ENCODE measurements at regions not wholly inside any gene's neighbourhood (a gene's known extent, or its start where the extent isn't known, plus 50 kb on each side); places are given as distances from the start of the nearest gene placed in this dataset.
"Not testable (repeated sequence)": the region's sequence is repeated elsewhere in the genome, so short reads cannot be mapped to it uniquely, and the experiment has no call there.

DNA sequence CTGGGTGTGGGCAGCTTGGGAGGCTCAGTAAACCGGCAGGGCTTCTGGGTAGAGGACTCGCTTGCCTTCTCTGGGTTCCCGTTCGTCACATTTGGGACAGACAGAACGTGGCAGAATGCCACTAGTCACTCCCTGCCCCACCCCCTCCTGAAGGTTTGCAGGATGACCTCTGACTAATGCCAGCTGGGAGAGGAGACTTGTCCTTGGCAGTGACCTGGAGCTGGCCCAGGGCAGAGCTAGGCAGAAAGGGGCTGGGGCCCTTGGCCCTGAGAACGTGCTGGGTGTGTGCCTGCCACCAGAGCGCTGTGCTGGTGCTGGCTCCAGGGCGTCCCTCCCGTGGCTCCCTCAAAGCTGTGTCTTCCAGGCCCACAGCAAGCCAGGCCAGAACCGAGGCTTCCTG lies 197.8 kb upstream of the TP53TG3 start:
- intact Hi-C loops (cut with micrococcal nuclease); H3K4me3 ChIP-seq (ENCODE audit: low read length in 2 of 2); H3K27ac Mint-ChIP-seq; H3K27ac ChIP-seq (ENCODE audit: low read depth, low read length); H3K27me3 Mint-ChIP-seq; H3K4me1 ChIP-seq (ENCODE audit: insufficient read depth, low read length); H3K9me3 Mint-ChIP-seq; H3K4me3 Mint-ChIP-seq; H3K4me1 Mint-ChIP-seq; CTCF ChIA-PET (ENCODE audit: partially characterized antibody); H3K36me3 ChIP-seq (ENCODE audit: insufficient read depth, low read length); H3K9me3 ChIP-seq (ENCODE audit: control insufficient read depth in 1 of 2, low read length in 2 of 2); H3K27me3 ChIP-seq (ENCODE audit: insufficient read depth, low read length); H3K36me3 Mint-ChIP-seq; POLR2A ChIA-PET (ENCODE audit: partially characterized antibody); DNase-seq: not testable (repeated sequence)

DNA sequence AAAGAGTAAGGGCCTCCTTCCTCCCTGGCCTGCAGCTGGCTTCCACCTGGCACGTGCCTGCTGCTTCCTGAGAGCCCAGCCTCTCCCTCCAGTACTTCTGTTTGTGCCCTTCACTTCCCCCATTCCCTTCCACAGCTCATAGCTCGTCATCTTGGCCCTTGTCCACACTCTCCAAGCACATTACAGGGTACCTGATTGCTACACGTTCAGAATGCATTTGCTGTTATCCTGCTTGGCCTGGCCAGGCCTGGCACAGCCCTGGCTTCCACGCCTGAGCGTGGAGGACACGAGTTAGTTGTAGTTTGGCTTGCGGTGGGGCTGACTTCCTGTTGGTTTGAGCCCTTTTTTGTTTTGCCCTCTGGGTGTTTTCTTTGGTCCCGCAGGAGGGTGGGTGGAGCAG lies 197.2 kb upstream of the TP53TG3 start:
- H3K9me3 ChIP-seq (ENCODE audit: control insufficient read depth in 1 of 2, low read length in 2 of 2); H3K27me3 ChIP-seq (ENCODE audit: insufficient read depth, low read length); intact Hi-C loops (cut with micrococcal nuclease); H3K27ac Mint-ChIP-seq; DNase-seq; H3K4me1 Mint-ChIP-seq; H3K27ac ChIP-seq (ENCODE audit: low read depth, low read length); CTCF ChIA-PET (ENCODE audit: partially characterized antibody); H3K4me3 ChIP-seq (ENCODE audit: low read length in 2 of 2); H3K36me3 Mint-ChIP-seq; POLR2A ChIA-PET (ENCODE audit: partially characterized antibody); H3K9me3 Mint-ChIP-seq; H3K36me3 ChIP-seq (ENCODE audit: insufficient read depth, low read length); H3K27me3 Mint-ChIP-seq; H3K4me3 Mint-ChIP-seq; H3K4me1 ChIP-seq (ENCODE audit: insufficient read depth, low read length): not testable (repeated sequence)

DNA sequence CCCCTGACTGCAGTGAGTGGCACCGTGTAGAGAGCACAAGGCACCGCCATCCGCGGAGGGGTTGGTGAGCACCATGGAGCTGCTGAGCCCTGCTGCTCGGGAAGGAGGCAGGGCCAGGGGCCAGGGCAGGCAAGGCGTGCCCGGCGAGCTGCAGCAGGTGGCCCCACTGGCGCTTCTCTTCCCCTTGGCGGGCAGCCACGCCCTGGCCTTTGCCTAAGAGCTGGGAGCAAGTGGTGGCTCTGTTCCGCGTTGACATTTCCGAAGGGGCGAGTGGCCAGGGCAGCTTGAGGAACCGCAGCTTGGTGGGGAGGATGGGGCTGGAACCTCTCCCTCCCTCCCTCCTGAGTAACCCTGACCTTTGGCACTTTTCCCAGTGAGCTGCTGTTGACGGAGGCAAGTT lies 194.7 kb upstream of the TP53TG3 start:
- CTCF ChIA-PET (ENCODE audit: partially characterized antibody); H3K4me3 ChIP-seq (ENCODE audit: low read length in 2 of 2); DNase-seq; H3K27ac Mint-ChIP-seq; H3K9me3 Mint-ChIP-seq; H3K9me3 ChIP-seq (ENCODE audit: control insufficient read depth in 1 of 2, low read length in 2 of 2); H3K4me1 ChIP-seq (ENCODE audit: insufficient read depth, low read length); H3K4me3 Mint-ChIP-seq; intact Hi-C loops (cut with micrococcal nuclease); POLR2A ChIA-PET (ENCODE audit: partially characterized antibody); H3K36me3 Mint-ChIP-seq; H3K27me3 ChIP-seq (ENCODE audit: insufficient read depth, low read length); H3K27me3 Mint-ChIP-seq; H3K36me3 ChIP-seq (ENCODE audit: insufficient read depth, low read length); H3K27ac ChIP-seq (ENCODE audit: low read depth, low read length); H3K4me1 Mint-ChIP-seq: not testable (repeated sequence)

DNA sequence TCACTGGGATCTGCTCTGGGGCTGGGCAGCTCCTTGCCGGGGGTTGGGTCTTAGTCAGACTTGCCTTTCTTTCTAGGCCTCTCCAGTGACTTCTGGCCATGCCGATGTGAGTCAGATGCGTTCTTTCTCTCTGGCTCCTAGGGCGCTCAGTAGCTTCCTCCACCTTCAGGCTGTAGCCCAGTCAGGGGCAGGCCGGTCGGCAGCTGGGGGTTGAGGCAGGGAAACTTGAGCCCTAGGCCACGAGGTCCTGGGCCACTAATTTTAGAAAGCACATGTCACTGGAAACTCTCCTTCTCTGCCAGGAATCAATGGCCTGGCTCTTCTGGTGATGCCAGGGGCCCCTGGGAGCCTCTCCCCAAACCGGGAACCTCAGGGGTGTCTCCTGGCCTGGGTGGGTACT lies 192.4 kb upstream of the TP53TG3 start:
- H3K27ac Mint-ChIP-seq; H3K9me3 ChIP-seq (ENCODE audit: control insufficient read depth in 1 of 2, low read length in 2 of 2); H3K36me3 Mint-ChIP-seq; H3K4me1 Mint-ChIP-seq; H3K27me3 ChIP-seq (ENCODE audit: insufficient read depth, low read length); H3K9me3 Mint-ChIP-seq; POLR2A ChIA-PET (ENCODE audit: partially characterized antibody); DNase-seq; H3K4me3 ChIP-seq (ENCODE audit: low read length in 2 of 2); H3K27ac ChIP-seq (ENCODE audit: low read depth, low read length); CTCF ChIA-PET (ENCODE audit: partially characterized antibody); H3K4me3 Mint-ChIP-seq; H3K36me3 ChIP-seq (ENCODE audit: insufficient read depth, low read length); H3K27me3 Mint-ChIP-seq; intact Hi-C loops (cut with micrococcal nuclease); H3K4me1 ChIP-seq (ENCODE audit: insufficient read depth, low read length): not testable (repeated sequence)

DNA sequence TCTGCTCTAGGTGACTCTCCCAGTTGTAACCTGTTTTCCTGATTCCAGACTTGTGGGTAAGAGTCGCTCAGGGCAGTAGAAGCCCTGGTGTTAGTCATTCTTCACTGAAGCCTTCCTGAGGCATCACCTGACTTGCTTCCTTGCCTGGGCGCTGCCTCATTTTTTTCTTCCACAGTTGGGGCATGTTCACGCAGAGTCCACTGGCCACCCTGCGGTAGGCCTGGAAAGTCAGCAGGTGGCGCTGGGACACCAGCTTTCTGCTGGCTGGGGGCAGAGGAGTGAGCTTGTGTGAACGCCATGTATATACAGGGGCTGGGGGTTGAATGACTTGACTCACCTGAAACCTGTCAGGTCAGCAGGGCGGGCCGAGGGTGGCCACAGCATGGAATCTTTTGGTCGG lies 189.3 kb upstream of the TP53TG3 start:
- H3K36me3 Mint-ChIP-seq; H3K4me3 Mint-ChIP-seq; H3K27me3 Mint-ChIP-seq; H3K27me3 ChIP-seq (ENCODE audit: insufficient read depth, low read length); DNase-seq; H3K27ac Mint-ChIP-seq; POLR2A ChIA-PET (ENCODE audit: partially characterized antibody); H3K4me1 ChIP-seq (ENCODE audit: insufficient read depth, low read length); H3K9me3 ChIP-seq (ENCODE audit: control insufficient read depth in 1 of 2, low read length in 2 of 2); H3K36me3 ChIP-seq (ENCODE audit: insufficient read depth, low read length); H3K27ac ChIP-seq (ENCODE audit: low read depth, low read length); H3K4me1 Mint-ChIP-seq; intact Hi-C loops (cut with micrococcal nuclease); CTCF ChIA-PET (ENCODE audit: partially characterized antibody); H3K4me3 ChIP-seq (ENCODE audit: low read length in 2 of 2); H3K9me3 Mint-ChIP-seq: not testable (repeated sequence)

DNA sequence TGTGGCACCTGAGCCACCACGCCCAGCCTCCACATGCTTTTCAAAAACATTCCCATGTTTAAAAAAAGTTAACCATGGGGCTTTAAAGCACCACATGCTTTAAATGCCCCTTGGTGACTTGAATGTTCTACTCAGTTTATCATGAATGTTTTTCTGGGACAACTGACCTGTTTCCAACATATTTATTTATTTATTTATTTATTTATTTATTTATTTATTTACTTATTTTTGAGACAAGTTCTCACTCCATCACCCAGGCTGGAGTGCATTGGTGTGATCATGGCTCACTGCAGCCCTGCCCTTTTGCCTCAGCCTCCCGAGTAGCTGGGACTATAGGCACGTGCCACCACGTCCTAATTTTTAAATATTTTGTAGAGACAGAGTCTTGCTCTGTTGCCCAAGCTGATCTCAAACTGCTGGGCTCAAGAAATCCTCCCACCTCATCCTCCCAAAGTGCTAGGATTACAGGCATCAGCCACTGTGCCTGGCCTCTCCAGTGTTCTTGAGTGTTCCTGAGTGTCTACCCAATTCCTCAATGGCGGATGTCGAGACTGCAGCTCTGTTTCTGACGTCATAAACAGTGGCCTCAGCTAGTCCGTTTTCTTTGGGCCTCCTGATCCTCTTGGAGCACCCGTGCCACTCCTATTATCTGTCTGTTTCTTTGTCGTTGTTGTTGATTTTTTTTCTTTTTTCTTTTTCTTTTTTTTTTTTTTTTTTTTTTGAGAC lies 185.7 kb upstream of the TP53TG3 start:
- H3K36me3 Mint-ChIP-seq; DNase-seq; H3K27ac ChIP-seq (ENCODE audit: low read depth, low read length); H3K9me3 Mint-ChIP-seq; CTCF ChIA-PET (ENCODE audit: partially characterized antibody); H3K4me1 ChIP-seq (ENCODE audit: insufficient read depth, low read length); H3K4me3 ChIP-seq (ENCODE audit: low read length in 2 of 2); H3K9me3 ChIP-seq (ENCODE audit: control insufficient read depth in 1 of 2, low read length in 2 of 2); H3K4me3 Mint-ChIP-seq; POLR2A ChIA-PET (ENCODE audit: partially characterized antibody); H3K27me3 Mint-ChIP-seq; H3K27me3 ChIP-seq (ENCODE audit: insufficient read depth, low read length); H3K36me3 ChIP-seq (ENCODE audit: insufficient read depth, low read length); intact Hi-C loops (cut with micrococcal nuclease); H3K27ac Mint-ChIP-seq; H3K4me1 Mint-ChIP-seq: not testable (repeated sequence)

DNA sequence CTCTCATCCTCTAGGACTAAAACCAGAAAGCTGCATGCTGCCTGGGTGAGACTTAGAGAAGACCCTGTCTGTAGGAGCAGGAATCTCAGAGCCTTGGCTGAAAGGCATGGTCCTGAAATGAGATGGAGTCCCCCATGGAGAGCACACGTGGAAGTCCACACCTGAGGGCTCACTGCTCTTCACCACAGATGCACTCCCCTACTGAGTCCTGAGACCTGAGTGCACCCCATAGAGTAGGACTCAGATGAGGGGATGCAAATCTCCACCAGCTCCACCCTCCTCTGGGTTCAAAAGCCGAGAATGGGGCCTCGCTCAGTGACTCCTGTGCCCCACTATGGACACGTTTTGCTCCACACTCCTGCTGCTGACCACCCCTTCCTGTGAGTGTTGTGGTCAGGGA lies 171.4 kb upstream of the TP53TG3 start:
- H3K27ac Mint-ChIP-seq; POLR2A ChIA-PET (ENCODE audit: partially characterized antibody); H3K27me3 ChIP-seq (ENCODE audit: insufficient read depth, low read length); H3K9me3 ChIP-seq (ENCODE audit: control insufficient read depth in 1 of 2, low read length in 2 of 2); H3K9me3 Mint-ChIP-seq; H3K36me3 Mint-ChIP-seq; H3K27ac ChIP-seq (ENCODE audit: low read depth, low read length); intact Hi-C loops (cut with micrococcal nuclease); H3K36me3 ChIP-seq (ENCODE audit: insufficient read depth, low read length); H3K4me1 Mint-ChIP-seq; H3K4me3 Mint-ChIP-seq; CTCF ChIA-PET (ENCODE audit: partially characterized antibody); H3K4me3 ChIP-seq (ENCODE audit: low read length in 2 of 2); H3K27me3 Mint-ChIP-seq; DNase-seq; H3K4me1 ChIP-seq (ENCODE audit: insufficient read depth, low read length): not testable (repeated sequence)

DNA sequence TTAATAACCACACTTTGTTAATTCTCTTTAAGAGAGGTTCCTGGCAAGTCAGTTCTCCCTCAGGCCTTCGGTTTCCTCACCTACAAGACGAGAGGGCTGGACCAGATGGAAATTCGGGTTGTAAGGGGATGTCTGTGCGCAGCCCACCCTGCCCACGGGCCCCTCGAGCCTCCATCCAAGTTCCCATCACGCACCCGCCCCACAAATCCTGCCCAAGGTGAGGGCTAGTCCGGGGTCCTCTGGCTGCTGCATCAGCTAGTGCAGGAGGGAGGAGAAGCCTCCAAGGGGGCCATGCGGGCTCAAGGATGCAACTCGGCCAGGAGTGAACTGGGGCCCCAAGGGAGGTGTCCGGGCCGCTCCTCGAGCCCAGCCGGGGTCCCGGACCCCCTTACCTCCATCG lies 169.6 kb upstream of the TP53TG3 start:
- H3K4me3 Mint-ChIP-seq; H3K4me3 ChIP-seq (ENCODE audit: low read length in 2 of 2); DNase-seq: not testable (repeated sequence)

More for the DNA sequence above, 169.6 kb upstream of the TP53TG3 start:
- POLR2A ChIA-PET (ENCODE audit: partially characterized antibody); H3K9me3 ChIP-seq (ENCODE audit: control insufficient read depth in 1 of 2, low read length in 2 of 2); intact Hi-C loops (cut with micrococcal nuclease); H3K27me3 ChIP-seq (ENCODE audit: insufficient read depth, low read length); H3K36me3 Mint-ChIP-seq; H3K27ac ChIP-seq (ENCODE audit: low read depth, low read length); H3K9me3 Mint-ChIP-seq; CTCF ChIA-PET (ENCODE audit: partially characterized antibody); H3K27me3 Mint-ChIP-seq; H3K4me1 ChIP-seq (ENCODE audit: insufficient read depth, low read length); H3K4me1 Mint-ChIP-seq; H3K27ac Mint-ChIP-seq; H3K36me3 ChIP-seq (ENCODE audit: insufficient read depth, low read length): not testable (repeated sequence)

All from CD4-positive, alpha-beta memory T cell (primary cell).